RPMI7951 (cell line): ENCODE measurements at regions not wholly inside any gene's neighbourhood (a gene's known extent, or its start where the extent isn't known, plus 50 kb on each side); places are given as distances from the start of the nearest gene placed in this dataset.

Experiments
- DNase-seq: peaks from one replicate; pipeline ENCODE4 v3.0.0-alpha.2; 2012; ENCODE audit warnings: low read depth

DNA sequence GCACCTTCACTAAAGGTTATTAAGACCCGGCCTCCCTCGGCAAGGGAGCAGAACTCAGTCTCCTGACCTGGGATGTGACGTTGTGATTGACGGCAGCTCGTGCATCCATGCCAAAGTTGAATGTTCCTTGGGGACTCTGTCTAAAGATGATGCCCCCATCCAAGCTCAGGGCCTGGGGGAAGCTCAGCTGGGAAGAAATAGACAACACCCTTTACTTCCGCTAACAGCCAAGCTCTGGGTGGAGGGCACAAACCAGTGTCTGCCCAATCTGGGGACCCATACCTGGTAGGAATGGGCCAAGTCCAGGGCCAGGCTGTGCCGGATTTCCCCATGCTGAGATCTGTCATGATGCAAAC, 95.4 kb downstream of the RMI2 start:
- DNase-seq, result no peak

DNA sequence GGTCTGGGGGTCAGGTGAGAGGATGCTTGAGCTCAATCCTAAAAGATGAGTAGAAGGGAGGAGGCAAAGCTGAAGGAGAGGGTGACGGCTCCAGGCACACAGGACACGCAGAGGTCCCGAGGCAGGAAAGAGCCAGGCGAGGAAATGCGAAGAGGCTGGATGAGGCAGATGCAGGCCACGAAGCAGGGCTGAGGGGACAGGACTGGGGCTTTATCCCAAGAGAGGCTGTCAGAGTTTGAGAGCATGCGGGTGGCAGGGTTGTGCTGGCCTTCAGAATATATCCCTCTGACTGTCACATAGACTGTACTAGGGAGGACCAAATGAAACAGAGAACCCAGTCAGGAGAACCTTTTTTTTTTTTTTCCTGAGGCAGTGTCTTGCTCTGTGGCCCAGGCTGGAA, 100.2 kb downstream of the RMI2 start:
- no peak for DNase-seq

DNA sequence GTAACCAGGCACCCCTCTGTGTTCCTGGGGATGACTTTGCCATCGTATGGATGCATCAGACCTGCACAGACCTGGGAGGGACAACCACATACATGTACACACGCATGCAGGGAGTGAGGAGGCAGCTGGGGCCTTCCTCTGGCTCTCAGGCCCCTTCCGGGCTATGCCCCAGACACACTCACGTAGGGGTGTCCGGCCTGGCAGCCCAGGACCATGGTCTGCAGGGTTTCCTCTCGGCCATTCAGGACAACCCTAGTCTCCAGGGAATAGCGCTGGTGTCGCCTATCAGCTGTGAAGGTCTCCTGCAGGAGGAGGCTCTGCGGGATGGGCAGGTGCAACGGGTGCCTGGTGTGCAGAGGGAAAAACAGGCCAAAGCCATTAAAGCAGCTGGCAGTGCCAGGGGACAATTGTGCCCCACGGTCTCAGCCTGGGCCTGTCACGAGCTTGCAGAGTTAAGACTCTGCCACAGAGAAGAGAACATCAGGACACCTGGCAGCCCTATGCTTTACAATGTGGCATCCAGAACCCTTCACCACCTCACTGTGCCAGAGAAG, 101.4 kb downstream of the RMI2 start:
- no peak for DNase-seq

DNA sequence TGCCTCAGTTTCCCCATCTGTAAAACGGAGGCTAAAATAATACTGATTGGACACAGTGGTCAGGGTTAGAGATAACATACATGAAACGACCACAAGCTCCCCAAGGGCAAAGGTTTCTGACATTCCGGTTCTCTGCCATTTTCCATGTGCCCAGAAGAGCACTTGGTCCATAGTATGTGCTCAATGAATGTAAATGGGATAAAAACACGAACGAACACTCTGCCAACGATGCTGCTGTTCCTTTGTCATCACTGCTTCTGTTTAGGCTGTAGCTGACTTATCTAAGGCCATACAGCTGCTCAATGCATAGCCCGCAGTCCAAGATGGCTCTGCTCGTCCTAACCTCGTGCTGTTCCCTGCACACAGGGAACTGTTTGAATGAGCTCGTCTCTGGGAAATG, 102.0 kb downstream of the RMI2 start:
- no peak for DNase-seq

DNA sequence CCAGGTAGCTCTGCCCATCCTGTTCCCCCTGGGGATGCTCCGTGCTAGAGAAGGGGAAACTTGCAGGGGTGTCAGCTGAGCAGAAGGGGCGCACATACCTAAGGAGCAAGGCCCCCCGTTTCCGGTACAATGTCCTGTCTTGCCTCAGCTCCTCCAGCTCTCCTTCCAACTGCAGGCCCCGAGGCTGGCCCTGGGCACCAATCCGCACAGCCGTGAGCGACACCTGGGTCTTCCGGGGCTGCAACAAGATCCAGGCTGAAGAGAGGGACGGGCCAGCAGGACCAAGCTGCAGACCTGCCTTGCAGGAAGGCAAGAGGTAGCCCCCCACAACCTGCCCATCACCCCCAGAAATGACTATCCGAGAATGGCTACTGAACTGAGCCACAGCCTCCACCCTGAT, 102.6 kb downstream of the RMI2 start:
- DNase-seq, result no peak

DNA sequence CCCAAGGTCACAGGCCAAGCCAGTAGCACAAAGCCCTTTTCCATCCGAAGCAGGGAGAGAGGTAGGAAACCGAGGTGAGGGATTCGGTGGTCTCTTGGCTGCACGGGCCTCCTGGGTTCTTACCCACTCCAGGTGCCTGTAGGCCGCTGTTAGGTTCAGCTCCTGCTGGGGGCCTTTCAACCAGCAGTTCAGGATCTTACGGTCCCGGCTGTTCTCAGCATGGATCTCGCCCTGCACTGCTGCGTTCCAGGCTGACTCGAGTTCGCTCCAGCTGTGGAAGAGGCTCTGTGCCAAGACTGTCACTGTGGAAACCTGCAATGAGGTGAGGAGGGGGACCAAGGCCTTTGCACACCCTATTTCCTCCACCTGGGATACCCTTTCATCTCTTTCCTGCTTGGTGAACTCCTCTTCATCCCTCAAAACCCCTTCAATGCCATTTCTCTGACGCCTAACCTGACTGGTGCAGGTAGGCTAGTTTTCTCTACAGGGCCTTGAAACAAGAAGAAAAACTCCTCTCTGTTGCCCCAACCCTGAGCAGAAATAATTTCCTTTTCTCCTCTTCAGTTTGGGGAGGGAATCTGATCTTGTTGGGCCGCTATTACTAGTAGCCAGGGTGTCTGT, 103.6 kb downstream of the RMI2 start:
- DNase-seq, result no peak

DNA sequence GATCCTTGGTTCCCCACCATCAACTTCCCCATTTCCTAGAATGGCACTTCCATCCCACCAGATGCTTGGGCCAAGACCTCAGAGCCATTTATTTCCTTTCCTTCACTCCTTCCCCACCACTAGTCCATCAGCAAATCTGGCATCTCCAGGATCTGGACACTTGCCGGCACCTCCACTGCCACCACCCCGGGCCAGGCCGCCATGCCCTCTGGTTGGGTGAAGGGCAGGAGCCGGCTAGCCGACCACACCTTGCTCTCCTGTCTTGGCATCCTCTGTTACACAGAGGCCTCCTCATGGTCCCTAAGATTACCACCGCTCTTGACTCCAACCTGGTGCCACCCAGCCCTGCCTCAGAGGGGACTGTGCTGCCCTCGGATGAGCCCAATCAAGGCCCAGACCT, 104.5 kb downstream of the RMI2 start:
- DNase-seq, result no peak

DNA sequence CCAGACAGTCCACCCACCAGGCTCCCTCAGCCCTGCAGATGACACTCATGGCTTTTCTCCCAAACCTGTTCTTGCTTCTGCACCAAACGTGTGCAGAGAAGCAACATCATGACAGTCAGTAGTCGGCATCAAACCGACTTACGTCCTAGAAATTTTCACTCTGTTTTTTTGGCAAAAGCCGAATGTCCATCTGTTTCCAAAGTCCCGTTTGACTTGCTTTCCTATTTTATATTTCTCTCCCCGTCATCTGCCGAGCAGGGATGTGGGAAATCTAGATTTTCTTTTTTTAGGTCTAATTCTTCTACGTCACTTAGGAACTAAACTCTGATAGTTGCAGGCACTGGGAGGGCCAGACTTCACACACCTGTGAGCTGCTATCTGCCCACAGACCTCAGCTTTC, 104.9 kb downstream of the RMI2 start:
- no peak for DNase-seq

DNA sequence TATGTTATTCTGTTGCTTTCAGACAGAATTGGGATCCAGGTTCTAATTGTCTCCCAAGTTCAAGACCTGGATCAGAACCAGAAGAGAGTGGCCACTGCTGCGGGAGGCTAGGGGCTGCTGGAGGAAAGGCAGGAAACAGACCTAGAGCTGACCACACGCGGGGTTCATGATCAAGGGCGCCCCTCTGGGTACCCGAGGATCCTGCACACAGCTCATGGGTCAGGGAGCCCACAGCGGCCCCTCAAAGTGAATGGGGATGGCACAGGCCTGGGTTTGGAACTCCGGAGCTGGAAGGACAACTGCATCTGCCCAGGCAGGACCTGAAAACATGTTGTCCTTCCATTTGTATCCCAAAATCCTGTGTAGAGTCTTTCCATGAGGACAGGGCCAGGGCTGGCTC, 107.0 kb downstream of the RMI2 start:
- no peak for DNase-seq

DNA sequence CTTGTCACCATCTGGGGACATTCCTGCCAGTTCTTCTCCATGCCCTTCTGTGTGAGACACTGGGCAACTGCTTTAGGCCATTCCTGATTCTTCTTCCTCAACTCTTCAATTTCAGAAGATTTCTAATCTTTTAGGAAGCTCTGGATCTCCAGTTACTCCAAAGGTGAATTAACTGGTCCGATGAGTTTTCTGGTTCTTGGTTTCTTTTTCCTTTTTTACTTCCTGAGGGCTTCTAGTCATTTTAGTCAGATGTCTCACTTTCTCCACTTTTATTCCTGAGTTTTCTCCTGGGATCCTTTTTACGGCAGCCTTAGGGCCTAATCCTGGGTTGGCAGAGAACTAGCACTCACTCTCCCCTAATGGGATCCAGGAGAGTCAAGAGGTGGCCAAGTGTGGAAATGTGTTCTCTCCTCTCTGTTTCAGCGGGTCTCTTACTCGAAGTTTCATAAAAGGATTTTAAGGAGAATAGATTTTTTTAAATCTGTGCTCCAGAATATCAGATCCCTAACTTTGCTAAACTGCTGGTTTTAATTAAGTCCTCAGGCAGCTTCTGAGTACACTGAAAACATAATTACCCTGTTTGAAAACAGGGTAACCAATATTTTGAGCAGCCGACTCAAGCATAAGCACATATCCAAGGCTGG, 107.6 kb downstream of the RMI2 start:
- no peak for DNase-seq

DNA sequence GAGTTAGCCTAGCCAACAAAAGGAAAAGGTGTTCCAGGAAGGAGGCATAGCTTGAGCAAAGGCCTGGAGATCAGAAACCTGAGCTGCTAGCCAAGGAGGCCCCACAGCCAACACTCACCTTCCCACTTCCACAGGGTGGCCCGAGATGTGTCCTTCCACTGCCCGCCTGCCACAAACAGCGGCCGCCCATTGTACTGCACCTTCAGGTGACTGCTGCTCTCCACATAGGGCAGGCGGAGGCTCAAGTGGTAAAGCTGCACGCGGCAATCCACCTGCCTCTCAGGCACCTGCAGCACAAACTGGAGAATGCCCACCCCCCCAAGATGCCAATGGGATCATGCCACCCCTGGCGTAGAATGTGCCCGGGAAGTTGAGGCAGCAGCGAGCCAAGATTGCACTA, 111.5 kb downstream of the RMI2 start:
- DNase-seq, result no peak

DNA sequence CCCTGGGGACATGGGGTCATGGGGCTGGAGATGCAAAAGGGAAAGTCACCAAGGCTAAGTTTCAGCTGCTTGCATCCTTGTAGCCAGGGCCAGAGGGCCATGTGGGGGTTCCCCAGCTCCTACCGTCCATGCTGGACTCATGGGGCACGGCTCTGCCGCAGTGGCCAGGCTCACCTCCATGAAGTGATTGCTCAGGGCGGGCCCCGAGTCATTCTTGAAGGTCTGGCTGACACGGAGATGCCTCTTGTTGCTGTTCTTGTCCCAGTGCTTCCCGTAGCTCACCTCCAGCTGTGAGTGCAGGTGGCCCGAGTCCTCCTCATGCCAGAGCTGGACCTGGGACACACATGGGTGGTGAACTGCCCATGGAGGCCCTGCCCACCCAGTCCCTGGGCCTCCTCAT, 114.5 kb downstream of the RMI2 start:
- no peak for DNase-seq

DNA sequence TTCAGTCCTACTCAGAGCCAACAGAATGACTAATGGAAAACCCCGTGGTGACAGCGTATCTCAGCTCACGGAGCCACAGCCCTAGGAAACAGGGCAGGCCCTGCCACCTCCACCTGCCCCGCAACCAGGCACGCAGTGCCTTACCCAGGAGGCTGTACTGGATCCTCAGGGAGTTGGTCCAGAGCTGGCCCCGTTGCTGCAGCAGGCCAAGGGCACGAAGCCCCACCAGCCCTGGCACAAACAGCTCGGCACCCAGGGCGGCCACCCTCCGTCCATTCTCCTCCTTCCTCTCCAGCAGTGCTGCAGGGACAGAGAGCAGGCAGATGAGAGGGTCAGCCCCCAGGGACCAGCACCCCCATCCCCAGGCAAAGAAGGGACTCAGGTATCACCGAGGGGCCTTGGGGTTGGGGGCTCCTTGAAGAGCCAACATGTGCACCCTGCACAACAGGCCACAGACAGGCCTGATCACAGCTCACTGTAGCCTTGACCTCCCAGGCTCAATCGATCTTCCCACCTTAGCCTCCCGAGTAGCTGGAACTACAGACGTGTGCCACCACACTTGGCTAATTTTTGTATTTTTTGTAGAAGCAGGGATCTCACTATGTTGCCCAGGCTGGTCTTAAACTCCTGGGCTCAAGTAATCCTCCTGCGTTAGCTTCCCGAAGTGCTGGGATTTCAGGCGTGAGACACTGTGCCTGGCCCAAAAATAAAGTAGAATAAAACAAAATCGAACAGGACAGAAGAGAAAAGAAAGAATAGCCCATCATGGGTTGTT, 115.7 kb downstream of the RMI2 start:
- DNase-seq, result no peak

DNA sequence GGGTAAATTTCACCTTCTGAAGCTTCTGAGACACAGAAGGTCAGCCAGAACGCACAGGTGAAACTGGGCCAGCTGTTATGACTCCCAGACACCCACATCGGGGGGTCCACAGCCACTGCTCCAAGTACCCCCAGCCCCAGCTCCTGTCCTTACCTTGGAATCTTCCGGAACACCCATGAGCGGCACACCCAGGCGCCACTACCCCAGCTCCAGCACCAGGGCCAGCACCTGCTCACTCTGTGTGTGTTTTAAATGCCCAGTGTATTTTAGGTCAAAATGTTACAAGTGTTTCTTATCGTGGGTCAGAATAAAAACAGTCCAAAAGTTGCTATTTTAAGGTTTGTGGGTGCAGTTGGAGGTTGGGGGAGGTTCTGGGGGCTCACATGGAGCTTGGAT, 116.3 kb downstream of the RMI2 start:
- DNase-seq, result no peak

DNA sequence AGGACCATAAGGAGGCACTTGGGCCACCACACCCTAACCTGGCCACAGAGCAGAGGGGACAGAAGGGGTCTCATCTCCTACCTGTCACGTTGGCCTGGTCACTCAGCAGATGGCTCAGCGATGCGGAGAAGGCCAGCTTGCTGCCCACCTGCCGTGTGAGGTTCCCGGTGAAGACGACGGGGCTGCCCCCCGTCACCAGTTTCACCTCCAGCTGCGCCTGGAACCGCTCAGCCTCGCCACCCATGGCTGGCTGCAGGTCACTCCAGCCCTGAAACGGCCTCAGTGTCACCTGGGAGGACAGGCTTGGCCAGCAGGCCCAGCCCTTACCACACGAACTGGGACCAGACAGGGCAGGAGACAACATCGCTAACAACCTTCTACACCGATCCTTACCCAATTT, 116.8 kb downstream of the RMI2 start:
- no peak for DNase-seq

DNA sequence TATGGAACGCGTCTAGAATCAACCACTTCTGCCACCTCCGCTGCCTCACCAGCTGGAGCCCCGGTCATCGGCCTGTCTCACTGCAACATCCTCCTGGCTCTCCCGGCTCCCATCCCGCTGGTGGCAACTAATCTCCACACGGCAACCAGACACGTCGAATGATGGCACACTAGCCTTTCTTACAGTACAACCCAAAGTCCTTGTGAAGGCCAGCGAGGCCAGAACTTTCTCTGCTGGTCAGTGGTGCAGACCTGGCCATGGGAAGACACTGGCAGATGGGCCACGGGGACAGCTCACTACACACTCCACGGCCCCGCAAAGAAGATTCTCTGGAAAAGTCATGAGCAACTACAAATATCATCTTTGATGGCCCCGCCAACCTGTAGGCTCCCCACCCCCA, 117.6 kb downstream of the RMI2 start:
- DNase-seq, result no peak

DNA sequence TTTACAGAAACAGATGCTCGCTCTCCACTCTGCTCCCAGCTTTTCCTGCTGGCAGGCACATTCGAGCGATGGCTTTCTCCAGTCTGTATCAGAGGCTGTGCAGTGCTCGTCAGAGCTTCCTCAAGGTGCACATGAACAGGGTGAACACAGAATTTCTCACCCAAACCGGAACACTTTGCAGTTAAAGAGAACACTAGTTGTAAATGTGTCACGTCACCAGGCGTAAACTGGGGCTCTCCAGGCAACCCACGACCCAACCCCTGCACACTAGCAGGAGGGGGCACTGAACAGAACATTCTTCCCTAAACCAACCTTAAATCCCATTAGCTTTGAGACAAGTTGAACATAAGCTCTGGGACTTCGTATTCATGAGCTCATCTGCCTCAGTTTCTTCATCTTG, 119.0 kb downstream of the RMI2 start:
- DNase-seq, result no peak

DNA sequence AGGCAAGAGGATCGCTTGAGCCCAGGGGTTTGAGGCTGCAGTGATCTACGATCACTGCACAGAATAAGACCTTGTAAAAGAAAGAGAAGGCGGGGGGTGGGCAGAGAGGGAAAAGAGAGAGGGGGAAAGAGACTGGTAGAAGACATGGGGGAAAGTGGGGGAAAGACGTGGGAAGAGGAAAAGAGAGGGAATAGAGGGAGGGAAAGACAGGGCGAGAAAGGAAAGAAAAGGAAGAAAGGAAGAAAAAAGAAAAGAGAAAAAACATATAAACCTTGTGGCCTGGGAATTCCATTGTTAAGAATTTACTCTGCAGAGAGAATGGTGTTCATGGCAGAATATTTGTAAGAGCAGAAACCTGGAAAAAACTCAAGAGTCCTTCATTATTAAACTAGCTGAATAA, 120.4 kb downstream of the RMI2 start:
- DNase-seq, result no peak

DNA sequence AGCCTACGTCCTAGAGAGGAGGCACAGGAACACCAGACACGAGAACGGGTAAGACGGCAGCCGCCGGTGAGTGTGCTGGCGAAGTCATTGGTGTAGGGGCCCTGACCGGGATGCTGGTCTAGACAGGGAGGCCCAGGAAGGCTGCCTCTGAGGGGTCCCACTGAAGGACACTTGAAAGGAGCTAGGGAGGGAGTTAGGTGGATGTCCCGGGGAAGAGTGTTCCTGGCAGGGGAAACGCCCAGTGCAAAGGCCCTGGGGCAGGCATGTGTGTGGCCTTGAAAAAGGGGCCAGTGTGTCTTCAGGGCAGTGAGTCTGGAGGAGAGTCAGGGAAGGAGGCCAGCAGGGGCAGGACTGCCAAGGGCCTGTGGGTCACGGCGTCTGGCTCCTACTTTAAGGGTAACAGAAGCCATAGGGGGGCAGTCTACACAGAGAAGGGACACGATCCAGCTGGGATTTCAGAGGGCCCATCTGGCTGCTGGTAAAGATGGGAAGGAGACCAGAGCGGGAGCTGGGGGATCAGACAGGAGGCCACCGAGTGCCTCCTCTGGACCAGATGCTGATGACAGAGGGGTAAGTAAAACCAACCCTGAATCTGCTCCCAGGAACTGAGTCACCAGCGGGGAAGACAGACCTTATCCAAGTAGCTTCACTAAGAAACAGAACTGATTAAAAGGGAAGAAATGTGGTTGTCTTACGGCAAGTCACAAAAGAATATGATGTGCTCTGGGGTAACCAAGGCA, 115.9 kb downstream of the LITAF start:
- DNase-seq, result peak; percentile 18

DNA sequence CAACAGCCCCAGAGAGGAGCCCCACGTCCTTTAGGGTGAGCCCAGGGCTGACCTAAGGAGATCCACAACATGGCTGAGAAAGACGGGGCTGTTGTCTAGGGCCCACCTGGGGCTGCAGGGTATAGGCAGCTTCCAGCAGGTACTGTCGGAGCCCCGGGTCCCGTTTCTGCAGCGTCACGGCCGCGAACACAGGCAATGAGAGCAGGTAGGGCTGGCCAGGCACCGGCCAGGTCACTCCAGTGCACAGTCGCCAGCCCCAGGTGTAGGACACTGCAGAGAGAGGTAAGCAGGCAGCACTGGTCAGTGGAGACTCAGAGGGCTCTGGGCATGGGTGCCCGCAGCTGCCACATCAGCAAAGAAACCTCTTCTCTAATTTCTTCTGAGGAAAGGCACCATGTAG, 115.2 kb downstream of the LITAF start:
- no peak for DNase-seq

DNA sequence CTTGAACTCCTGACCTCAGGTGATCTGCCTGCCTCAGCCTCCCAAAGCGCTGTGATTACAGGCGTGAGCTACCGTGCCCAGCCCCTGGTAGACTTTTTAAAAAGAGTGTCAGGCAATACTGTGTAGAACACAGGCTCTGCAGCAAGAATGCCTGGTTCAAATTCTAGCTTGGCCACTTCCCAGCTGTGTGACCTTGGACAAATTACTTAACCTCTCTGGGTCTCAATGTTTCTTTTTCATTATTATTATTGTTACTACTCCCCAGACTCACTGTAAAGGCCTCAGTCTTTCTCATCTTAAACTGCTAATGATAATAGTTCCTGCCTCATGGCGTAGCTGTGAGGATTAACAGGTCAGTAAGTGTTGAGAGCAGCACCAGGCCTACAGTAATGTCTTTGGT, 114.3 kb downstream of the LITAF start:
- no peak for DNase-seq

DNA sequence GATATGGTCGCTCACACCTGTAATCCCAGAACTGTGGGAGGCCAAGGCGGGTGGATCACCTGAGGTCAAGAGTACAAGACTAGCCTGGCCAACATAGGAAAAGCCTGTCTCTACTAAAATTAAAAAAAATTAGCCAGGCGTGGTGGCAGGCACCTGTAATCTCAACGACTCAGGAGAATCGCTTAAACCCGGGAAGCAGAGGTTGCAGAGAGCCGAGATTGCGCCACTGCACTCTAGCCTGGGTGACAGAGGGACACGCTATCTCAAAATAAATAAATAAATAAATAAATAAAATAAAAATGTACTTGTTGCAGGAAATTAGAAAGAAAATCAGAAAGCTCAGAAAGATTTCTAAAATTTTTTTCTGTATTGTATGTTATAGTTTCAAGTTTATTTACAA, 113.9 kb downstream of the LITAF start:
- no peak for DNase-seq

DNA sequence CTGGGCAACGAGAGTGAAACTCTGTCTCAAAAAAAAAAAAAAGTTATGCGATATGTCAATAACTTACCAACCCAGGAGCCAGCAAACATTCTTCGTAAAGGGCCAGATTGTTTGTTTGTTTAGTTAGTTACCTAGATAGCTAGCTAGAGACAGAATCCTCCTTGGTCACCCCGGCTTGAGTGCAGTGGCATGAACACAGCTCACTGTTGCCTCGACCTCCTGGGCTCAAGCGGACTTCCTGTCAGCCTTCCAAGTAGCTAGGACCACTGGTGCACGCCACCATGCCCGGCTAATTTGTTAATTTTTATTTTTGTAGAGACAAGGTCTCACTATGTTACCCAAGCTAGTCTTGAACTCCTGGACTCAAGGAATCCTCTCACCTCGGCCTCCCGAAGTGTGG, 113.0 kb downstream of the LITAF start:
- no peak for DNase-seq
